GM06990 (cell line): ENCODE measurements at regions not wholly inside any gene's neighbourhood (a gene's known extent, or its start where the extent isn't known, plus 50 kb on each side); places are given as distances from the start of the nearest gene placed in this dataset.

Experiments used
- DNase-seq: peaks from one replicate; pipeline ENCODE4 v3.0.0-alpha.2; 2011; ENCODE audit not compliant: insufficient read length; ENCODE audit errors: extremely low read depth
- H3K27me3 ChIP-seq: replicated peaks from 2 replicates; pipeline ENCODE4 v1.6.0; 2011; ENCODE audit warnings: low read length; ENCODE audit not compliant: control insufficient read depth, insufficient read depth
- H3K36me3 ChIP-seq: 2 replicates; pipeline ENCODE4 v1.5.1; 2011; ENCODE audit warnings: low read length; ENCODE audit not compliant: control insufficient read depth, insufficient read depth
- H3K4me3 ChIP-seq: replicated peaks from 2 replicates; pipeline ENCODE4 v1.5.1; 2011; ENCODE audit warnings: low read depth, mild to moderate bottlenecking, control low read depth, low read length
- CTCF ChIP-seq: IDR thresholded peaks from 2 replicates; pipeline ENCODE4 v1.5.1; 2011; ENCODE audit warnings: low read length, control low read depth, mild to moderate bottlenecking, inconsistent platforms; ENCODE audit not compliant: insufficient read depth, poor library complexity, severe bottlenecking

GRCh38 chr6:4606016-4606415, 170.2 kb upstream of the CDYL start:
- no peak overlapping the region for H3K4me3 ChIP-seq
- no peak for TF ChIP-seq CTCF
- H3K36me3 ChIP-seq, result no peaks in the 10 kb centered on the region
- no peak for DNase-seq
- no peaks in the 10 kb centered on the region; the same call in 1 of the 2 replicates for H3K27me3 ChIP-seq

GRCh38 chr6:4603856-4604369, 172.3 kb upstream of the CDYL start:
- Histone ChIP-seq H3K36me3 (no peaks in the 10 kb centered on the region), H3K4me3 (no peak overlapping the region), H3K27me3 (no peaks in the 10 kb centered on the region; the same call in 1 of the 2 replicates)
- TF ChIP-seq CTCF, result no peak
- DNase-seq, result no peak

GRCh38 chr6:4603291-4603690, 172.9 kb upstream of the CDYL start:
- no peak for TF ChIP-seq CTCF
- no peaks in the 10 kb centered on the region for H3K36me3 ChIP-seq
- no peak for DNase-seq
- no peak overlapping the region for H3K4me3 ChIP-seq
- no peaks in the 10 kb centered on the region; the same call in 1 of the 2 replicates for H3K27me3 ChIP-seq

- Histone ChIP-seq H3K27me3 (no peaks in the 10 kb centered on the region; the same call in 1 of the 2 replicates), H3K36me3 (no peaks in the 10 kb centered on the region), H3K4me3 (no peak overlapping the region)
- DNase-seq, result no peak
- no peak for TF ChIP-seq CTCF
These were observed 176.3 kb upstream of the CDYL start for GRCh38 chr6:4599924-4600323.

- no peak overlapping the region for H3K4me3 ChIP-seq
- no peak for TF ChIP-seq CTCF
- H3K27me3 ChIP-seq, result no peaks in the 10 kb centered on the region
- DNase-seq, result no peak
- H3K36me3 ChIP-seq, result no peaks in the 10 kb centered on the region
These were observed 177.7 kb upstream of the CDYL start for GRCh38 chr6:4598384-4598995.
